PC-3 (cell line): ENCODE measurements at regions not wholly inside any gene's neighbourhood (a gene's known extent, or its start where the extent isn't known, plus 50 kb on each side); places are given as distances from the start of the nearest gene placed in this dataset.

ENCODE experiments used
- ATAC-seq: fragments of 200-7000 bp; cut with Tn5 transposase; 2 replicates; pipeline ENCODE4 v1.9.1; 2020; ENCODE audit warnings: mild to moderate bottlenecking, moderate library complexity
- BruUV-seq: library from RNA; stranded (reverse); fragments of 400-500 nt; replicated peaks from 2 replicates; lab custom pipeline; 2021; lab: Mats Ljungman, UMichigan
- CTCF ChIA-PET: fragments of 300-600 bp; sonication (Branson Sonifier 250); formaldehyde crosslinking; loops from one replicate; lab custom pipeline; 2022; ENCODE audit warnings: antibody characterized with exemption; lab: Charles Lee
- POLR2A ChIA-PET: fragments of 300-600 bp; sonication (Branson Sonifier 250); formaldehyde crosslinking; loops from one replicate; lab custom pipeline; 2022; ENCODE audit warnings: antibody characterized with exemption; ENCODE audit not compliant: unreplicated experiment; lab: Charles Lee
- DNase-seq: peaks from one replicate; pipeline ENCODE4 v3.0.0-alpha.2; 2015
- H2AFZ ChIP-seq: fragments of 300-600 bp; sonication (generic); 2 replicates; pipeline ENCODE4 v1.6.0; 2016; ENCODE audit warnings: antibody characterized with exemption, low read length
- H3F3A ChIP-seq: fragments of 300-600 bp; sonication (generic); one replicate; pipeline ENCODE4 v1.6.0; 2017; ENCODE audit warnings: antibody characterized with exemption, low read length, control low read depth, mild to moderate bottlenecking; ENCODE audit not compliant: unreplicated experiment
- H3K27ac ChIP-seq: fragments of 300-600 bp; sonication (generic); 2 replicates; pipeline ENCODE4 v1.5.1; 2016; ENCODE audit warnings: mild to moderate bottlenecking, low read length
- H3K27me3 ChIP-seq: fragments of 300-600 bp; sonication (generic); 2 replicates; pipeline ENCODE4 v1.6.1; 2016; ENCODE audit warnings: low read length, mixed read lengths
- H3K36me3 ChIP-seq: fragments of 300-600 bp; sonication (generic); 2 replicates; pipeline ENCODE4 v1.6.1; 2016; ENCODE audit warnings: low read depth, mixed run types, low read length, mixed read lengths
- H3K4me1 ChIP-seq: fragments of 300-600 bp; sonication (generic); 2 replicates; pipeline ENCODE4 v1.5.1; 2016; ENCODE audit warnings: low read length; ENCODE audit not compliant: insufficient read depth
- H3K4me2 ChIP-seq: fragments of 300-600 bp; sonication (generic); 2 replicates; pipeline ENCODE4 v1.6.0; 2016; ENCODE audit warnings: low read length
- H3K4me3 ChIP-seq: fragments of 300-600 bp; sonication (generic); 2 replicates; pipeline ENCODE4 v1.5.1; 2016; ENCODE audit warnings: mild to moderate bottlenecking, low read length, mixed read lengths
- H3K79me2 ChIP-seq: fragments of 300-600 bp; sonication (generic); 2 replicates; pipeline ENCODE4 v1.6.1; 2017; ENCODE audit warnings: low read length, mixed read lengths
- H3K9ac ChIP-seq: fragments of 300-600 bp; sonication (generic); 2 replicates; pipeline ENCODE4 v1.6.0; 2016; ENCODE audit warnings: mild to moderate bottlenecking, low read length
- H3K9me2 ChIP-seq: fragments of 300-600 bp; sonication (generic); replicated peaks from 2 replicates; pipeline ENCODE4 v1.6.1; 2016; ENCODE audit warnings: mixed run types, low read length, mixed read lengths
- H3K9me3 ChIP-seq: fragments of 300-600 bp; sonication (generic); 2 replicates; pipeline ENCODE4 v1.6.1; 2016; ENCODE audit warnings: low read length, mixed read lengths
- H4K20me1 ChIP-seq: fragments of 300-600 bp; sonication (generic); 2 replicates; pipeline ENCODE4 v1.6.1; 2016; ENCODE audit warnings: low read length, mixed read lengths
- EZH2 ChIP-seq: fragments of 300-600 bp; sonication (generic); IDR thresholded peaks from one replicate; pipeline ENCODE4 v1.6.1; 2017; ENCODE audit warnings: antibody characterized with exemption, mild to moderate bottlenecking, low read length; ENCODE audit not compliant: unreplicated experiment
- EZH2phosphoT487 ChIP-seq: fragments of 300-600 bp; sonication (generic); IDR thresholded peaks from 2 replicates; pipeline ENCODE4 v1.6.1; 2018; ENCODE audit warnings: mild to moderate bottlenecking, antibody characterized with exemption, low read length, borderline replicate concordance
- intact Hi-C: fragments of 100-400 bp; cut with micrococcal nuclease; formaldehyde crosslinking; loops from 2 replicates; pipeline ENCODE4 v1.9.0; 2023
- TF ChIP-seq, protein P1 (sequence below): fragments of 300-600 bp; sonication (generic); conservative IDR thresholded peaks from 2 replicates; pipeline ENCODE4 v1.5.1; 2017; ENCODE audit warnings: antibody characterized with exemption, low read depth, mild to moderate bottlenecking, low read length

DNA sequence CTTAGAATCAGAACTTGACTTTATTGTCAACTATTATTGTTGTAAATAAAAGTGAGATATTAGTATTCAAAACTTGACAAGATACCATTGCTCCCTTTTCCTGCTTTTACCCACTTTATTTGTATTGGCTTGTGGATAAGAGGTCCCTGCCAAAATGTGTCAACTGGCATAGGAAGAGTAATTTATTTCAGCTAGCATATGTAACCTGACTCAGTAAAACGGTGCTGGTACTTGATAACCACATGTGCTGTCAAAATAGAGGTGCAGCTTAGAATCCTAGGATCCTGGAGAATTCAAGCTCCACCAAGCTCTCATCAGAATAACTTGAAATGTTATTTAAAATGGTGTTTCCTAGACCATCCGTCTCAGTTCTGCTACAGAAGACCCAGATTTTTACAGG is 90.2 kb upstream of the TGFBR2 start:
- intact Hi-C loops = loop anchor here (5.0 to 10.0 kb wide), 3 partner anchors 49 to 401 kb away; no protein-coding TSS in a partner anchor
- TF ChIP-seq EZH2phosphoT487 (no peak), EZH2 (no peak)
- TF ChIP-seq, protein P1, sequence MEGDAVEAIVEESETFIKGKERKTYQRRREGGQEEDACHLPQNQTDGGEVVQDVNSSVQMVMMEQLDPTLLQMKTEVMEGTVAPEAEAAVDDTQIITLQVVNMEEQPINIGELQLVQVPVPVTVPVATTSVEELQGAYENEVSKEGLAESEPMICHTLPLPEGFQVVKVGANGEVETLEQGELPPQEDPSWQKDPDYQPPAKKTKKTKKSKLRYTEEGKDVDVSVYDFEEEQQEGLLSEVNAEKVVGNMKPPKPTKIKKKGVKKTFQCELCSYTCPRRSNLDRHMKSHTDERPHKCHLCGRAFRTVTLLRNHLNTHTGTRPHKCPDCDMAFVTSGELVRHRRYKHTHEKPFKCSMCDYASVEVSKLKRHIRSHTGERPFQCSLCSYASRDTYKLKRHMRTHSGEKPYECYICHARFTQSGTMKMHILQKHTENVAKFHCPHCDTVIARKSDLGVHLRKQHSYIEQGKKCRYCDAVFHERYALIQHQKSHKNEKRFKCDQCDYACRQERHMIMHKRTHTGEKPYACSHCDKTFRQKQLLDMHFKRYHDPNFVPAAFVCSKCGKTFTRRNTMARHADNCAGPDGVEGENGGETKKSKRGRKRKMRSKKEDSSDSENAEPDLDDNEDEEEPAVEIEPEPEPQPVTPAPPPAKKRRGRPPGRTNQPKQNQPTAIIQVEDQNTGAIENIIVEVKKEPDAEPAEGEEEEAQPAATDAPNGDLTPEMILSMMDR = no peak
- H2AFZ ChIP-seq = no peak overlapping the region
- ATAC-seq = peak; percentile 39
- H3K9me2 ChIP-seq = no peaks in the 10 kb centered on the region
- H3F3A ChIP-seq = peaks cover 8% of the 10 kb centered on the region
- no TSS peak for BruUV-seq
- H3K4me3 ChIP-seq = no peak overlapping the region
- no peak overlapping the region for H3K4me2 ChIP-seq
- H3K79me2 ChIP-seq = no peaks in the 10 kb centered on the region
- no peaks in the 10 kb centered on the region for H3K27me3 ChIP-seq
- ChIA-PET CTCF (no interaction called here), POLR2A (no interaction called here)
- H3K27ac ChIP-seq = no peak overlapping the region
- H3K9me3 ChIP-seq = no peaks in the 10 kb centered on the region
- no peak overlapping the region for H3K9ac ChIP-seq
- DNase-seq = peak; percentile 52
- no peaks in the 10 kb centered on the region for H3K36me3 ChIP-seq
- H3K4me1 ChIP-seq = peaks cover 48% of the 10 kb centered on the region
- no peaks in the 10 kb centered on the region for H4K20me1 ChIP-seq

DNA sequence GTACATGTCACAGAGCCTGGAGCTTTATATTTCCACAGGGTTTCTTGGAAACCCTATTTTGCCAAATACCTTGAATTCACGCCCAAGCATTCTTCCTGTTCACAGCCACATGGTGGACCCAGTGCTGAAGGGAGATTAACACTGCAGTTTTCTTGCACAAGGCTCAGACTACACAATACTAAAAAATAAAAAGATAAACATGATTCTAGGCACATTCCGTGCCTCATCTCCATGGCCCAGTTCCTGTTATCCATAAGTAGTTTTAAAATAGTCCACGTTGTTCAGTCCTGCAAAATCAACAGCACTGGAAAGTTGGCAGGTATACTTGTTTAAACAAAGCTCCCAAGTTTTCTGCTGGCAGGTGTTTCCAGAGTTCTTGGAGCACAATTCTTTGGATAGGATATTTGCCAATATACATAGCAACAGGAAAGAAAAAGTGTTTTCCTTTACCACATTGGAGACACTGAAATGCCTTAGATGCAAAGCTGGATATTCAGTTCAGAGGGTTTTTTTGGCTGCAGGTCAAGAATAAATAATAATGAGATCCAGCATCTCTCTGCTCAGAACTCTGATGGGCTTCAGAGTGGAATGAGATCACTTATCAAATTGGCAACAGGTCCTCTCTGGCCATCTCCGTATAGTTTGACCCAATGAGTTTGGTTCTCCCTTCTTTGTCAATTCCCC is 88.1 kb upstream of the TGFBR2 start:
- CTCF ChIA-PET = no interaction called here
- H3K27ac ChIP-seq = peak overlapping the region; percentile 16; the same call in 1 of the 2 replicates
- ATAC-seq (peak; percentile 68), DNase-seq (peak; percentile 74)
- H3K79me2 ChIP-seq = no peaks in the 10 kb centered on the region
- no peaks in the 10 kb centered on the region for H3K36me3 ChIP-seq
- H3K4me3 ChIP-seq = no peak overlapping the region
- peaks cover 28% of the 10 kb centered on the region for H3K4me1 ChIP-seq
- no peak overlapping the region for H3K9ac ChIP-seq
- intact Hi-C loops = loop anchor here (1.0 to 10.0 kb wide), 9 partner anchors 20 to 404 kb away; partner anchors contain the start of gene TGFBR2
- H2AFZ ChIP-seq = no peak overlapping the region
- no peak overlapping the region for H3K4me2 ChIP-seq
- no peak for TF ChIP-seq EZH2
- TF ChIP-seq, protein P1 = no peak
- no peak for TF ChIP-seq EZH2phosphoT487
- no peaks in the 10 kb centered on the region for H3F3A ChIP-seq
- H3K27me3 ChIP-seq = no peaks in the 10 kb centered on the region
- POLR2A ChIA-PET = interaction anchor here (0.5 to 1.1 kb wide), 4 partner anchors 88 to 253 kb away, joined by 3 to 6 read pairs (median 4); partner anchors contain the start of gene TGFBR2
- no peaks in the 10 kb centered on the region for H3K9me3 ChIP-seq
- no peaks in the 10 kb centered on the region for H3K9me2 ChIP-seq
- no peaks in the 10 kb centered on the region for H4K20me1 ChIP-seq
- no TSS peak for BruUV-seq

DNA sequence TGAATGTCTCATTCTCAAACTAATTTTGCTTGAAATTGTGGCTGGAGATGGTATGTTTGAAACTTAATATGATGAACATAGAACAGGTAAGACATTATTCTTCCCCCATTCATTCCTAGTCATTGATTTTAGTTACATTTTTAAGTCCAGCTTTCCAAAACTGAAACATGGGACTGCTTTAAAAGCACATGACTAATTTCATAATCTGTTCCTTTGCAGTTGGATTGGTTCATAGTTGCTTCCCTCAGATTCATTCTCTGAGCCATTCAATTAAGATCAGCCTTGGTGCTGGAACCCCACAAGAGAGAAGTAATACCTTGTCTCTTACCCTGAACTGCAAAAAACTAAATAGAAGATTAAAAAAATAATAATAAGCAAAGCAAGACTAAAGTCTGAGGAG is 87.5 kb upstream of the TGFBR2 start:
- H3K9me3 ChIP-seq = no peaks in the 10 kb centered on the region
- no peaks in the 10 kb centered on the region for H3K36me3 ChIP-seq
- no peak overlapping the region for H3K27ac ChIP-seq
- H3K9me2 ChIP-seq = no peaks in the 10 kb centered on the region
- H3K4me3 ChIP-seq = no peak overlapping the region
- ChIA-PET POLR2A (interaction anchor here (0.5 to 1.1 kb wide), 5 partner anchors 87 to 288 kb away, joined by 3 to 12 read pairs (median 4); partner anchors contain the start of gene TGFBR2), CTCF (interaction anchor here (0.7 kb wide), 1 partner anchor 60 kb away, joined by 12 read pairs; no protein-coding TSS in a partner anchor)
- H2AFZ ChIP-seq = no peak overlapping the region
- H4K20me1 ChIP-seq = no peaks in the 10 kb centered on the region
- no peak for DNase-seq
- no peaks in the 10 kb centered on the region for H3K79me2 ChIP-seq
- intact Hi-C loops = loop anchor here (1.0 to 10.0 kb wide), 9 partner anchors 20 to 404 kb away; partner anchors contain the start of gene TGFBR2
- no peaks in the 10 kb centered on the region for H3F3A ChIP-seq
- no peaks in the 10 kb centered on the region for H3K27me3 ChIP-seq
- peaks cover 23% of the 10 kb centered on the region for H3K4me1 ChIP-seq
- no peak overlapping the region for H3K9ac ChIP-seq
- TF ChIP-seq EZH2 (no peak), EZH2phosphoT487 (no peak)
- TF ChIP-seq, protein P1 = no peak
- ATAC-seq = no peak
- H3K4me2 ChIP-seq = no peak overlapping the region
- no TSS peak for BruUV-seq
